HEK293 (cell line): ENCODE measurements at regions not wholly inside any gene's neighbourhood (a gene's known extent, or its start where the extent isn't known, plus 50 kb on each side); places are given as distances from the start of the nearest gene placed in this dataset.
"Not testable (repeated sequence)": the region's sequence is repeated elsewhere in the genome, so short reads cannot be mapped to it uniquely, and the experiment has no call there.

Experiments
- ZFHX2 ChIP-seq: fragments of 450-650 bp; formaldehyde crosslinking; conservative IDR thresholded peaks from 2 replicates; pipeline ENCODE4 v1.5.1; 2016; ENCODE audit warnings: missing biosample characterization, missing genetic modification characterization
- ZNF140 ChIP-seq: fragments of 450-650 bp; formaldehyde crosslinking; IDR thresholded peaks from 2 replicates; pipeline ENCODE4 v1.5.1; 2016; ENCODE audit warnings: missing biosample characterization, missing genetic modification characterization
- ZNF274 ChIP-seq, 2 experiments: fragments of 200-500 bp in 1 of 2; fragments of 450-650 bp in 1 of 2; sonication (Bioruptor generic) in 1 of 2; formaldehyde crosslinking in 1 of 2; IDR thresholded peaks; 2 replicates each; pipeline versions ENCODE4 v1.5.1 to v1.6.1; 2014 to 2016; ENCODE audit warnings: borderline replicate concordance in 1 of 2, inconsistent platforms in 1 of 2, low read length in 1 of 2, missing biosample characterization in 1 of 2, missing genetic modification characterization in 1 of 2
- TF ChIP-seq, protein P1 (sequence below): fragments of 450-650 bp; formaldehyde crosslinking; IDR thresholded peaks from 2 replicates; pipeline ENCODE4 v1.5.1; 2017; ENCODE audit warnings: missing biosample characterization, missing genetic modification characterization

DNA sequence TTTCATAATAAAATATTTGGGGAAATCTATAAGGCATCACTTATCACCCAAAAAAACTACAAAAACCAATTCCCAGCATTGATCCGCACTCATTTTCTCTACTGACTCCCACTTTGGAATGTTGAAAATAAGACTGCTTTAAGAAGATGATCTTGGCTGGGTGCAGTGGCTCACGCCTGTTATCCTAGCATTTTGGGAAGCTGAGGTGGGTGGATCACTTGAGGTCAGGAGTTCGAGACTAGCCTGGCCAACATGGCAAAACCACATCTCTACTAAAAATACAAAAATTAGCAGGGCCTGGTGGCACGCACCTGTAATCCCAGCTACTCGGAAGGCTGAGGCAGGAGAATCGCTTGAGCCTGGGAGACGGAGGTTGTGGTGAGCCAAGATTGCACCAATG is 50.0 kb upstream of the METTL9 start:
- TF ChIP-seq ZNF274 (IDR thresholded peaks at IDR 0.05; ENCODE audit: low read length); ZNF274 (tag by site-specific recombination; IDR thresholded peaks at IDR 0.05; ENCODE audit: borderline replicate concordance); ZNF140 (tag by site-specific recombination); ZFHX2 (tag by site-specific recombination): not testable (repeated sequence)
- TF ChIP-seq, protein P1, sequence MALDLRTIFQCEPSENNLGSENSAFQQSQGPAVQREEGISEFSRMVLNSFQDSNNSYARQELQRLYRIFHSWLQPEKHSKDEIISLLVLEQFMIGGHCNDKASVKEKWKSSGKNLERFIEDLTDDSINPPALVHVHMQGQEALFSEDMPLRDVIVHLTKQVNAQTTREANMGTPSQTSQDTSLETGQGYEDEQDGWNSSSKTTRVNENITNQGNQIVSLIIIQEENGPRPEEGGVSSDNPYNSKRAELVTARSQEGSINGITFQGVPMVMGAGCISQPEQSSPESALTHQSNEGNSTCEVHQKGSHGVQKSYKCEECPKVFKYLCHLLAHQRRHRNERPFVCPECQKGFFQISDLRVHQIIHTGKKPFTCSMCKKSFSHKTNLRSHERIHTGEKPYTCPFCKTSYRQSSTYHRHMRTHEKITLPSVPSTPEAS, result not testable (repeated sequence)
